ENCODE measurements at regions not wholly inside any gene's neighbourhood (a gene's known extent, or its start where the extent isn't known, plus 50 kb on each side); places are given as distances from the start of the nearest gene placed in this dataset.

DNA sequence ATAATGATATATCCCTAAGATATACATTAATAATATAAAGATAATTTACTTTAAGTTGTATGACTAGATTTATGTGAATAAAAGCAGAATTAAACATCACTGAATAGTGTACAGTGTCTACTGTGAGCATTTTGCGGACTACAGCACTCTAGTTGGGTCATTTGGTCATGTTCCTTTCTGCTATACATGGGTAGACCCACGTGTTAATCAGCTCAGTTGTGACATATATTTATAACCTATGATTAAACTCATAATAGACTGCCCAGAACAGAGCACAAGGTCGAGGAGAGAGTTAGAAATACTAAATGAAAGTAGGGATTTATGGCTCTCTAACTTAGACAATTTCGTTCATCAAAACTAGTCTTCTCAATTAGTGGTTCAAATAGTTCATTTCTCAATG lies 852.7 kb downstream of the EPHA7 start:
- 79 to 90% methylated on average over 2 to 4 of the region's 4 CpGs for WGBS, 2 experiments
- Histone ChIP-seq H3K4me3 (ENCODE audit: insufficient read depth, low read depth, low read length) (no peak overlapping the region), H3K36me3 (ENCODE audit: control insufficient read depth, insufficient read depth, low read length) (no peaks in the 10 kb centered on the region), H3K27ac (ENCODE audit: insufficient read depth, low read depth, low read length, poor library complexity, severe bottlenecking) (no peak overlapping the region), H3K4me1 (ENCODE audit: control insufficient read depth, insufficient read depth, low read length) (no peaks in the 10 kb centered on the region), H3K9me3 (ENCODE audit: control insufficient read depth, low read length) (no peaks in the 10 kb centered on the region), H3K27me3 (ENCODE audit: control insufficient read depth, insufficient read depth, low read length, poor library complexity, severe bottlenecking) (no peaks in the 10 kb centered on the region)

DNA sequence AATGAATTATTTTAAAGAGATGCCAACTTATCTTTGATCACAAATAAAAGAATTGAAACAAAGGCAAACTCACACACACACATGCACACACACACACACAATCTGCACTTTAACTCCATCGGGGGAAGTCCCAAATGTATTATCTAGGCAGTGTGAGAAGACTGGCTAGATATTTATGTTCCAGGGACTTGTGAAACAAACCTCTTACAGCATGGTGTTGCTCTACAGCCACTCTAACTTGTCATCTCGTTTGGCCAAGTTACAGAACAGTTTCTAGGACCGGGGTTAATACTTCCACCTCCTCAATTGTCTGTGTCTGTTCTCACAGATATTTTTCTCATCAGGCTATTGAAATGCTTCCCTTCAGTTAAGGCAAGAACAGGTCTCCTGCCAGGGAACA lies 855.0 kb downstream of the EPHA7 start:
- Histone ChIP-seq H3K27me3 (ENCODE audit: control insufficient read depth, insufficient read depth, low read length, poor library complexity, severe bottlenecking) (no peaks in the 10 kb centered on the region), H3K4me1 (ENCODE audit: control insufficient read depth, insufficient read depth, low read length) (no peaks in the 10 kb centered on the region), H3K9me3 (ENCODE audit: control insufficient read depth, low read length) (no peaks in the 10 kb centered on the region), H3K27ac (ENCODE audit: insufficient read depth, low read depth, low read length, poor library complexity, severe bottlenecking) (no peak overlapping the region), H3K36me3 (ENCODE audit: control insufficient read depth, insufficient read depth, low read length) (no peaks in the 10 kb centered on the region), H3K4me3 (ENCODE audit: insufficient read depth, low read depth, low read length) (no peak overlapping the region)
- 92 to 97% methylated on average over 2 to 3 of the region's 3 CpGs for WGBS, 2 experiments

DNA sequence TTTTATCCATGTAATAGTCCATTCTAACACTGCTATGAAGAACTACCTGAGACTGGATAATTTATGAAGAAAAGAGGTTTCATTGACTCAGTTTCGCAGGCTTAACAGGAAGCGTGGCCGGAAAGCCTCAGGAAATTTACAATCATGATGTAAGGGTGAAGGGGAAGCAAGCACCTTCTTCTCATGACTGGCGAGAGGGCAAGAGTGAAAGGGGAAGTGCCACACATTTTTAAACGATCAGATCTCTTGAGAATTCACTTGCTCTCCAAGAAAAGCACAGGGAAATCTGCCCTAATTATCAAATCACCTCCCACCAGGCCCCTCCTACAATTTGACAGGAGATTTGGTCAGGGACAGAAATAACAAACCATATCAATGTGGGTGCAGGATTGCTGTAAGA lies 859.7 kb downstream of the EPHA7 start:
- Histone ChIP-seq H3K4me1 (ENCODE audit: control insufficient read depth, insufficient read depth, low read length) (no peaks in the 10 kb centered on the region), H3K27ac (ENCODE audit: insufficient read depth, low read depth, low read length, poor library complexity, severe bottlenecking) (no peak overlapping the region), H3K36me3 (ENCODE audit: control insufficient read depth, insufficient read depth, low read length) (no peaks in the 10 kb centered on the region), H3K27me3 (ENCODE audit: control insufficient read depth, insufficient read depth, low read length, poor library complexity, severe bottlenecking) (no peaks in the 10 kb centered on the region), H3K9me3 (ENCODE audit: control insufficient read depth, low read length) (no peaks in the 10 kb centered on the region), H3K4me3 (ENCODE audit: insufficient read depth, low read depth, low read length) (no peak overlapping the region)
- WGBS, 2 experiments = 63 to 71% methylated on average over 5 of the region's 5 CpGs

DNA sequence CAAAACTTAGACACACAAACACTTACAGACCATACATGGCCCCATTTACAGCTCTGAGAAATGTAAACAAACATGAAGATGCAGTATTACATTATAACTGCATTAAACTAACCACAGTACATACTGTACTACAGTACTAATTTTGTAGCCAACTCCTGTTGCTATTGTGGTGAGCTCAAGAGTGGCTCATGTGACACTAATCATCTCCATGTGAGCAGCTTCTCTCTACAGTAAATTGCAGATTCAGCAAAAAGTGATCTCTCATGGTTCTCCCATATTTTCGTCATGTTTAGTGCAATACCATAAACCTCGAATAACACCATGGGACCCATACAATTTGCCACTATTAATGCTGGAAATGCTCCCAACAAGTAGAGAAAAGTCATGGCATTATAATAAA lies 860.4 kb downstream of the EPHA7 start:
- Histone ChIP-seq H3K9me3 (ENCODE audit: control insufficient read depth, low read length) (no peaks in the 10 kb centered on the region), H3K4me3 (ENCODE audit: insufficient read depth, low read depth, low read length) (no peak overlapping the region), H3K4me1 (ENCODE audit: control insufficient read depth, insufficient read depth, low read length) (no peaks in the 10 kb centered on the region), H3K27me3 (ENCODE audit: control insufficient read depth, insufficient read depth, low read length, poor library complexity, severe bottlenecking) (no peaks in the 10 kb centered on the region), H3K36me3 (ENCODE audit: control insufficient read depth, insufficient read depth, low read length) (no peaks in the 10 kb centered on the region), H3K27ac (ENCODE audit: insufficient read depth, low read depth, low read length, poor library complexity, severe bottlenecking) (no peak overlapping the region)
- WGBS, 2 experiments = 91 to 93% methylated on average over 2 of the region's 2 CpGs

DNA sequence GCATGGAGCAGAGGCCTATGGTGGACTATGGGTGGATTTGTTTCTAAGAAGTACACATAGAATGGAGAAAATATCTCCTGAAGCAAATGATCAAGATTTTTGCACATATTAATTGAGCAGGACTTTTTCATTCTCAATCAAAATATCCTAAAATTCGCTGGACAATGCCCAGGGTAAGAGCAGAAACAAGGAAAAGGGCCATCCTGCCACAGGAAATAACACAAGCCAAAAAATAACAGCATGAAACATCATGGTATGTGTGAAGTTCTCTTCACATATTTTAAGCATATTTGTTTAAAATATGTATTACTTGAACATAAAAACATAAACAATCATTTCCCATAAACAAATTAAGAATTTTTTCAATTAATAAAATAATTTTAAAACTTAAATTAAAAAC lies 868.9 kb downstream of the EPHA7 start:
- H3K36me3 ChIP-seq (ENCODE audit: control insufficient read depth, insufficient read depth, low read length) = no peaks in the 10 kb centered on the region
- no peak overlapping the region for H3K4me3 ChIP-seq (ENCODE audit: insufficient read depth, low read depth, low read length)

DNA sequence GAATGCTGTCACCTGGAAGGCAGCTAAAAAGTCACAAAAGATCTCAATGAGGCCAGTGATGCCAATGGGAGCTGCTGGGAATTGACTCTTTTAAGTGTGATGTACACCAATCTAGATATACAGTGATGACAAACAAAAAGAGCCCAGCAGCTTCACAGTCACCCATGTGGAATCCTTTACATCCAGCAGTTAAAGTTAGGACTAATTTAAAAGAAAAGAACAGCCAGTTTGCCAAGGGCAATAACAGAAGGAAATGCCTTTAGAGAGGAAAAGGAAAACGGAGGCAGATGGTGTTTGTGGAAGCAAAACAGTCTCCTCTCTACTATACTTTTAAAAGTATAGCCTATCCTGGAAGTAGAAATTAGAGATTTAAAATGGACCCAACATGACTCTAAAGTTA lies 873.5 kb downstream of the EPHA7 start:
- Histone ChIP-seq H3K36me3 (ENCODE audit: control insufficient read depth, insufficient read depth, low read length) (no peaks in the 10 kb centered on the region), H3K4me1 (ENCODE audit: control insufficient read depth, insufficient read depth, low read length) (no peaks in the 10 kb centered on the region), H3K27ac (ENCODE audit: insufficient read depth, low read depth, low read length, poor library complexity, severe bottlenecking) (no peak overlapping the region), H3K4me3 (ENCODE audit: insufficient read depth, low read depth, low read length) (no peak overlapping the region), H3K9me3 (ENCODE audit: control insufficient read depth, low read length) (no peaks in the 10 kb centered on the region), H3K27me3 (ENCODE audit: control insufficient read depth, insufficient read depth, low read length, poor library complexity, severe bottlenecking) (no peaks in the 10 kb centered on the region)
- WGBS, 2 experiments = no CpG with 5 or more reads among the region's 1 CpG

More for the DNA sequence above, 868.9 kb downstream of the EPHA7 start:
- 73 to 90% methylated on average over 1 of the region's 1 CpG for WGBS, 2 experiments
- Histone ChIP-seq H3K27me3 (ENCODE audit: control insufficient read depth, insufficient read depth, low read length, poor library complexity, severe bottlenecking) (no peaks in the 10 kb centered on the region), H3K4me1 (ENCODE audit: control insufficient read depth, insufficient read depth, low read length) (no peaks in the 10 kb centered on the region), H3K27ac (ENCODE audit: insufficient read depth, low read depth, low read length, poor library complexity, severe bottlenecking) (no peak overlapping the region), H3K9me3 (ENCODE audit: control insufficient read depth, low read length) (no peaks in the 10 kb centered on the region)

DNA sequence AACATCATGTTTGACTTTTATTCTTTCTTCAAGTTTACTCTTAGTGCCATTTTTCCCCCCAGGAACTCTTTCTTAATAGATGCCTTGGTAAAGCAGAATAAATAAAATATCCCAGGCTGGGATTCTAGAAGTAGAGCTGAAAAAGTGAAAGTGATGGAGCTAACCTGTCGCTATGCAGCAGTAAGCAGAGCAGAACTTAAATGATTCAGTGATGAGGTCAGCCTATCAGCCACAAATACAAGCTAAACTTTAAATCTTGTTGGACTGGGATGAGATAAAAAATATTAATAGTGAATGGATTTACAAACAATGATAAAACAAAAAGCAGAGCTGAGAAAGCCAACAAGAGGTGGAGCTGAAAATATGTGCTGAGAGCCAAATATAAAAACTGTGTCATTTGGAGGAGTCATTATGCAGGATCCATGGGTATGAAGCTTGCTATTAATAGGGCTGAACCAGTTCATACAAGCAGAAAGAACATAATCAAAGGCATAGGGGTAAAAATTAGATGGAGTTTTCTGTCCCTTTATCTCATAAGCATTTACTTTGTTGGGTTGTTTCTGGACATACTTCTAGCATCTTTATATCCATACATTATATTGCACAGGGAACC lies 877.8 kb downstream of the EPHA7 start:
- 100% methylated on average over 1 of the region's 1 CpG for WGBS, 2 experiments
- no peaks in the 10 kb centered on the region for H3K36me3 ChIP-seq (ENCODE audit: control insufficient read depth, insufficient read depth, low read length)
- H3K9me3 ChIP-seq (ENCODE audit: control insufficient read depth, low read length) = no peaks in the 10 kb centered on the region
- H3K27me3 ChIP-seq (ENCODE audit: control insufficient read depth, insufficient read depth, low read length, poor library complexity, severe bottlenecking) = no peaks in the 10 kb centered on the region
- H3K27ac ChIP-seq (ENCODE audit: insufficient read depth, low read depth, low read length, poor library complexity, severe bottlenecking) = no peak overlapping the region
- H3K4me1 ChIP-seq (ENCODE audit: control insufficient read depth, insufficient read depth, low read length) = no peaks in the 10 kb centered on the region
- H3K4me3 ChIP-seq (ENCODE audit: insufficient read depth, low read depth, low read length) = no peak overlapping the region

DNA sequence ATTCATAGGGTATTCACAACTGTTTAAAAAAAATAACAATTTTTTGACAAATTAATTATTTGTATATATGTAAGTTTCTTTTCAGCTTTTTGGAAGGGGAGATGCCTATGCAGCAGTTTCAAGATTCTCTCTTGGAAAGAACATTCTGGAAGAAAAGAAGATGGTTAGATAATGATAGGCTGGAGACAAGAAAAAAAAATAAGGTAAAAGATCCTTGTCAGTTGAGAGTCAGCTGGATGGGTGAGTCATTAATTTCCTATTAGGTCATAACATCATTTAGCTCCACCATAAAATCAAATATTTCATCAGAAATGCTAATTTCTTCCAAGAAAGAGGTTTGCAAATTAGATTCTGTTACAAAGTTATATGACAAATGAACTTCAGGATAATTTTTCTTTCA lies 880.4 kb downstream of the EPHA7 start:
- no peaks in the 10 kb centered on the region for H3K4me1 ChIP-seq (ENCODE audit: control insufficient read depth, insufficient read depth, low read length)
- H3K4me3 ChIP-seq (ENCODE audit: insufficient read depth, low read depth, low read length) = no peak overlapping the region
- H3K27me3 ChIP-seq (ENCODE audit: control insufficient read depth, insufficient read depth, low read length, poor library complexity, severe bottlenecking) = no peaks in the 10 kb centered on the region
- no peak overlapping the region for H3K27ac ChIP-seq (ENCODE audit: insufficient read depth, low read depth, low read length, poor library complexity, severe bottlenecking)
- no peaks in the 10 kb centered on the region for H3K36me3 ChIP-seq (ENCODE audit: control insufficient read depth, insufficient read depth, low read length)
- H3K9me3 ChIP-seq (ENCODE audit: control insufficient read depth, low read length) = no peaks in the 10 kb centered on the region

DNA sequence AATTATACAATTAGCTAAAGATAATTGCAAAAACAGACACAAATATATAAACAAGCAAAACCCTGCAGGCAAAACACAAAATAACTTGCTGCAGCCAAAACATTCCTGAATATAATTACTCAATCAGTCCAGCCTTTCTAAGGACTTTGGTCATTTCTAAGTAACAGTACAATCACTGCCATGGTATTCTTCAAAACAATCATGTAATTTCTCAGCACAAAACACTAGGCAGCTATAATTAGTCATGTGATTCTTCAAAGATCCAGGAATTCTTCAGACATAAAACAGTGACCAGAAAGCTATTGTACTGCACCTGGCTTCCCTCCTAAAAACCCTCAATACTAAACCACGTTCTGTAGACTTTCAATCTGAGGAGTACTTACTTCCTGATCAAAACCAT lies 881.1 kb downstream of the EPHA7 start:
- 25 to 43% methylated on average over 1 of the region's 1 CpG for WGBS, 2 experiments
- no peaks in the 10 kb centered on the region for H3K9me3 ChIP-seq (ENCODE audit: control insufficient read depth, low read length)
- H3K27me3 ChIP-seq (ENCODE audit: control insufficient read depth, insufficient read depth, low read length, poor library complexity, severe bottlenecking) = no peaks in the 10 kb centered on the region
- no peak overlapping the region for H3K27ac ChIP-seq (ENCODE audit: insufficient read depth, low read depth, low read length, poor library complexity, severe bottlenecking)
- no peak overlapping the region for H3K4me3 ChIP-seq (ENCODE audit: insufficient read depth, low read depth, low read length)
- no peaks in the 10 kb centered on the region for H3K4me1 ChIP-seq (ENCODE audit: control insufficient read depth, insufficient read depth, low read length)
- no peaks in the 10 kb centered on the region for H3K36me3 ChIP-seq (ENCODE audit: control insufficient read depth, insufficient read depth, low read length)

DNA sequence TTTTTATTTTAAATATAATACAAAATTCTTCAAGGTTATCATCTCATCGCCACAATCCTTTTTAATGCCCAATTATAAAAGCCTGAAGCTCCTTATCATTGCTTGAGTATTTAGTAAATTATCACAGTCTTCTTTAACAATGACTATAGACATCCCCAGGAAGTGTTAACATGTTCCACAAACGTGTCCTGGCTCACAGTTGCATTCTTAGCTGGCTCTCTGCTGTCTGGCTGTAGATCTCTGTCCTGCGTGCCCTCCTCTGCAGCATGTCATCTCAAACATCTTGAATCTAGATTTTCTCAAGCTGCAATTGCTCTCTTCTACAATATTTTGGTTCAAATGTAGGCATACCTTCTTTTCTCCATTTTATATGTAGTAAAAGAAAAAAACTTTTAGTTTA lies 885.2 kb downstream of the EPHA7 start:
- 84 to 85% methylated on average over 3 of the region's 3 CpGs for WGBS, 2 experiments
- H3K4me3 ChIP-seq (ENCODE audit: insufficient read depth, low read depth, low read length) = no peak overlapping the region
- no peak overlapping the region for H3K27ac ChIP-seq (ENCODE audit: insufficient read depth, low read depth, low read length, poor library complexity, severe bottlenecking)
- H3K4me1 ChIP-seq (ENCODE audit: control insufficient read depth, insufficient read depth, low read length) = no peaks in the 10 kb centered on the region
- no peaks in the 10 kb centered on the region for H3K27me3 ChIP-seq (ENCODE audit: control insufficient read depth, insufficient read depth, low read length, poor library complexity, severe bottlenecking)
- H3K9me3 ChIP-seq (ENCODE audit: control insufficient read depth, low read length) = no peaks in the 10 kb centered on the region
- H3K36me3 ChIP-seq (ENCODE audit: control insufficient read depth, insufficient read depth, low read length) = no peaks in the 10 kb centered on the region

DNA sequence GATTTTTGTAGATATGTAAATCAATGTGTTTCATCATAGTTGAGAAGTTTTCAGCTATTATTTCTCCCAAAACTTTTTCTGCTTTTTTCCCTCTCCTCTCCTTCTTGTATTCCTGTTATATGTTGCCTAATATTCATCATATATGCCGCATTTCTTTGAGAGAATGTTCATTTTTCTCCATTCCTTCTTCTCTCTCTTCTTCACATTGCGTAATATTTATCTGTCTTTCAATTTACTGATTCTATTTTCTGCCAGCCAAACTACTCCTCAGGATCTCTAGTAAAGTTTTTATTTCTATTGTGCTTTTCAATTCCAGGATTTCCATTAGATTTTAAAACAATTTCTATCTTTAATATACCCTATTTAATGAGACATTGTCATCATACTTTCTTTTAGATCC lies 896.8 kb downstream of the EPHA7 start:
- H3K9me3 ChIP-seq (ENCODE audit: control insufficient read depth, low read length) = no peaks in the 10 kb centered on the region
- WGBS, 2 experiments = 91 to 97% methylated on average over 2 of the region's 2 CpGs
- no peaks in the 10 kb centered on the region for H3K27me3 ChIP-seq (ENCODE audit: control insufficient read depth, insufficient read depth, low read length, poor library complexity, severe bottlenecking)
- no peak overlapping the region for H3K27ac ChIP-seq (ENCODE audit: insufficient read depth, low read depth, low read length, poor library complexity, severe bottlenecking)
- no peak overlapping the region for H3K4me3 ChIP-seq (ENCODE audit: insufficient read depth, low read depth, low read length)
- no peaks in the 10 kb centered on the region for H3K36me3 ChIP-seq (ENCODE audit: control insufficient read depth, insufficient read depth, low read length)
- no peaks in the 10 kb centered on the region for H3K4me1 ChIP-seq (ENCODE audit: control insufficient read depth, insufficient read depth, low read length)

Measured in ectodermal cell (in vitro differentiated cells).